Progenitor cell of endocrine pancreas (in vitro differentiated cells): ENCODE measurements at regions not wholly inside any gene's neighbourhood (a gene's known extent, or its start where the extent isn't known, plus 50 kb on each side); places are given as distances from the start of the nearest gene placed in this dataset.

Experiments used
- DNase-seq: peaks from one replicate; pipeline ENCODE4 v3.0.0; 2021; ENCODE audit warnings: low spot score; ENCODE audit not compliant: unreplicated experiment
- H3K27ac Mint-ChIP-seq: 2 replicates; pipeline ENCODE4 v1.8.0; 2021; ENCODE audit warnings: mild to moderate bottlenecking, moderate library complexity, mixed read lengths
- H3K27me3 Mint-ChIP-seq: 2 replicates; pipeline ENCODE4 v1.8.0; 2021; ENCODE audit warnings: mixed read lengths
- H3K36me3 Mint-ChIP-seq: 2 replicates; pipeline ENCODE4 v1.8.0; 2022; ENCODE audit warnings: mixed read lengths; ENCODE audit not compliant: insufficient read depth
- H3K4me1 Mint-ChIP-seq: 2 replicates; pipeline ENCODE4 v1.8.0; 2021; ENCODE audit warnings: low read depth, mixed read lengths
- H3K4me3 Mint-ChIP-seq: 2 replicates; pipeline ENCODE4 v1.8.0; 2021; ENCODE audit warnings: low read depth, mild to moderate bottlenecking, moderate library complexity, mixed read lengths
- H3K9me3 Mint-ChIP-seq: 2 replicates; pipeline ENCODE4 v1.8.0; 2021; ENCODE audit warnings: low read depth, mixed read lengths
- CTCF ChIP-seq: fragments of 200-600 bp; sonication (generic); IDR thresholded peaks from one replicate; pipeline ENCODE4 v1.5.0; 2021; ENCODE audit warnings: antibody characterized with exemption, mild to moderate bottlenecking; ENCODE audit not compliant: unreplicated experiment

GRCh38 chr12:39007619-39008018 lies 102.2 kb upstream of the CPNE8 start:
- Mint-ChIP-seq H3K27me3 (no peaks in the 10 kb centered on the region), H3K4me1 (no peaks in the 10 kb centered on the region), H3K36me3 (no peaks in the 10 kb centered on the region), H3K4me3 (no peak overlapping the region), H3K27ac (no peak overlapping the region), H3K9me3 (no peaks in the 10 kb centered on the region)
- DNase-seq: no peak
- TF ChIP-seq CTCF: no peak

GRCh38 chr12:39006286-39006685 lies 100.9 kb upstream of the CPNE8 start:
- H3K27me3 Mint-ChIP-seq: no peaks in the 10 kb centered on the region
- DNase-seq: no peak
- no peak overlapping the region for H3K4me3 Mint-ChIP-seq
- no peaks in the 10 kb centered on the region for H3K36me3 Mint-ChIP-seq
- H3K27ac Mint-ChIP-seq: no peak overlapping the region
- no peaks in the 10 kb centered on the region for H3K9me3 Mint-ChIP-seq
- no peaks in the 10 kb centered on the region for H3K4me1 Mint-ChIP-seq
- no peak for TF ChIP-seq CTCF

GRCh38 chr12:39005671-39006070 lies 100.3 kb upstream of the CPNE8 start:
- Mint-ChIP-seq H3K27me3 (no peaks in the 10 kb centered on the region), H3K27ac (no peak overlapping the region)
- no peak for DNase-seq

DNA sequence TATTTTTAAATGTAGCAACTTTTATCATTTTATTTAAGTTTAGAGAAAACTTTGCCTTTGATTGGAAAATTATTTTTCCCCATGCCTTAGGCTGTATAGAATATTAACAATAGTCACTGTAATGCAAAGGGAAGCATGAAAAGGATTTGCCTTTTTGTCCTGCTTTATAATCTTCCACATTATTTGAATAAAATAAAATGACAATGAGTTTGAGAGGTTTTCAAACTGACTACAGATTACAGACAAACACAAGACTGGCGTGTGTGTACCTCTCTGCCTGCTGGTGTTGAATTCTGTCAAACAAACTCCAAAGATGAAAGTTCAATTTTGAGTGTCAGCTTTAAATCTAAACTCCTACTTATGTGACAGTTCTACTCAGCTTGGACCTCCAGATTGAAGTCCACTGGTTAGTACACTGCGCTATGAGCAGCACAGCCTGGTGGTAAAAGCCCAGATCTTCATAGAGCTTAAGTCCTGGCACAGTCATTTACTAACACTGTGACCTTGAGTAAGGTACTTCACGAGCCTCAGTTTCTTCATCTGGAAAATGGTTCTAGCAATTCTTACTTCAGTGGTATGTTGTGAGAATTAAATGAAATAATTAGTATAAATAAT lies 98.3 kb upstream of the CPNE8 start:
- DNase-seq: no peak
- no peak for TF ChIP-seq CTCF
- H3K4me1 Mint-ChIP-seq: no peaks in the 10 kb centered on the region
- H3K9me3 Mint-ChIP-seq: no peaks in the 10 kb centered on the region
- H3K4me3 Mint-ChIP-seq: no peak overlapping the region
- no peaks in the 10 kb centered on the region for H3K27me3 Mint-ChIP-seq
- no peak overlapping the region for H3K27ac Mint-ChIP-seq
- no peaks in the 10 kb centered on the region for H3K36me3 Mint-ChIP-seq

More at GRCh38 chr12:39005671-39006070, 100.3 kb upstream of the CPNE8 start:
- Mint-ChIP-seq H3K9me3 (no peaks in the 10 kb centered on the region), H3K4me3 (no peak overlapping the region), H3K4me1 (no peaks in the 10 kb centered on the region), H3K36me3 (no peaks in the 10 kb centered on the region)
- TF ChIP-seq CTCF: no peak

DNA sequence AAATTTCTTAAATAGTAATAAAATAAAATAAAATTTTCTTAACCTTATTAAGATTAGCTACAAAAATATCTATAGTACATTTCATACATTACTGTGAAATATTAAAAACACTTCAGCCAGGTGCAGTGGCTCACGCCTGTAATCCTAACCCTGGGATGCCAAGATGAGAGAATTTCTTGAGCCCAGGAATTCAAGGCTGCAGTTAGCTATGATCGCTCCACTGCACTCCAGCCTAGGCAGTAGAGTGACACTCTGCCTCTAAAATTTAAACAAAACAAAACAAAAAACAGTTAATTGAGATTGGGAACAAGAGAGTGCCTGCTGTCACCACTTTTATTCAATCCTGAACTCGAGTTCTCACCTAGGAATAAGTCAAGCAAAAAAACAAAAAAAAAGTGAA lies 95.0 kb upstream of the CPNE8 start:
- Mint-ChIP-seq H3K27ac (no peak overlapping the region), H3K4me3 (no peak overlapping the region), H3K4me1 (no peaks in the 10 kb centered on the region), H3K36me3 (no peaks in the 10 kb centered on the region), H3K27me3 (no peaks in the 10 kb centered on the region), H3K9me3 (no peaks in the 10 kb centered on the region)
- no peak for DNase-seq
- TF ChIP-seq CTCF: no peak
